ENCODE measurements at regions not wholly inside any gene's neighbourhood (a gene's known extent, or its start where the extent isn't known, plus 50 kb on each side); places are given as distances from the start of the nearest gene placed in this dataset.

GRCh38 chr10:4434516-4435071 lies 391.4 kb upstream of the AKR1E2 start:
- ChIA-PET POLR2A (no interaction called here), CTCF (no interaction called here)
- no peak for TF ChIP-seq CTCF (IDR thresholded peaks at IDR 0.05)
- no peak for ATAC-seq (ENCODE audit: low read depth)
- H3K27ac Mint-ChIP-seq = no peak overlapping the region
- intact Hi-C loops (cut with micrococcal nuclease) = no loop called here
- no peaks in the 10 kb centered on the region for H3K36me3 Mint-ChIP-seq (ENCODE audit: low read depth)
- no peak for DNase-seq
- no peak overlapping the region for H3K4me3 Mint-ChIP-seq
- H3K9me3 Mint-ChIP-seq = no peaks in the 10 kb centered on the region
- no peaks in the 10 kb centered on the region for H3K4me1 Mint-ChIP-seq
- no peaks in the 10 kb centered on the region for H3K27me3 Mint-ChIP-seq

- H3K27me3 Mint-ChIP-seq = no peaks in the 10 kb centered on the region
- DNase-seq (no peak), ATAC-seq (ENCODE audit: low read depth) (no peak)
- H3K4me1 Mint-ChIP-seq = no peaks in the 10 kb centered on the region
- H3K9me3 Mint-ChIP-seq = no peaks in the 10 kb centered on the region
- ChIA-PET CTCF (no interaction called here), POLR2A (no interaction called here)
- TF ChIP-seq CTCF (IDR thresholded peaks at IDR 0.05) = no peak
- no peak overlapping the region for H3K27ac Mint-ChIP-seq
- intact Hi-C loops (cut with micrococcal nuclease) = no loop called here
- H3K4me3 Mint-ChIP-seq = no peak overlapping the region
- no peaks in the 10 kb centered on the region for H3K36me3 Mint-ChIP-seq (ENCODE audit: low read depth)
Observed at GRCh38 chr10:4434105-4434504, 391.9 kb upstream of the AKR1E2 start.

- no peaks in the 10 kb centered on the region for H3K4me1 Mint-ChIP-seq
- CTCF ChIA-PET = no interaction called here
- no peak for ATAC-seq (ENCODE audit: low read depth)
- POLR2A ChIA-PET = no interaction called here
- no peaks in the 10 kb centered on the region for H3K9me3 Mint-ChIP-seq
- no peaks in the 10 kb centered on the region for H3K36me3 Mint-ChIP-seq (ENCODE audit: low read depth)
- no peak overlapping the region for H3K27ac Mint-ChIP-seq
- no peak overlapping the region for H3K4me3 Mint-ChIP-seq
- DNase-seq = no peak
- no peaks in the 10 kb centered on the region for H3K27me3 Mint-ChIP-seq
- no peak for TF ChIP-seq CTCF (IDR thresholded peaks at IDR 0.05)
- intact Hi-C loops (cut with micrococcal nuclease) = no loop called here
Observed at GRCh38 chr10:4431114-4431863, 394.7 kb upstream of the AKR1E2 start.

GRCh38 chr10:4429571-4429970 lies 396.4 kb upstream of the AKR1E2 start:
- ChIA-PET POLR2A (no interaction called here), CTCF (no interaction called here)
- ATAC-seq (ENCODE audit: low read depth) = no peak

GRCh38 chr10:4427532-4427931 lies 398.5 kb upstream of the AKR1E2 start:
- no peak for ATAC-seq (ENCODE audit: low read depth)
- ChIA-PET CTCF (no interaction called here), POLR2A (no interaction called here)
- no peaks in the 10 kb centered on the region for H3K36me3 Mint-ChIP-seq (ENCODE audit: low read depth)
- no peak overlapping the region for H3K4me3 Mint-ChIP-seq
- H3K27ac Mint-ChIP-seq = no peak overlapping the region
- intact Hi-C loops (cut with micrococcal nuclease) = no loop called here
- DNase-seq = no peak
- H3K4me1 Mint-ChIP-seq = no peaks in the 10 kb centered on the region
- TF ChIP-seq CTCF (IDR thresholded peaks at IDR 0.05) = no peak
- H3K27me3 Mint-ChIP-seq = no peaks in the 10 kb centered on the region
- H3K9me3 Mint-ChIP-seq = no peaks in the 10 kb centered on the region

More at GRCh38 chr10:4429571-4429970, 396.4 kb upstream of the AKR1E2 start:
- H3K9me3 Mint-ChIP-seq = no peaks in the 10 kb centered on the region
- intact Hi-C loops (cut with micrococcal nuclease) = no loop called here
- no peak overlapping the region for H3K4me3 Mint-ChIP-seq
- no peak for DNase-seq
- no peaks in the 10 kb centered on the region for H3K36me3 Mint-ChIP-seq (ENCODE audit: low read depth)
- TF ChIP-seq CTCF (IDR thresholded peaks at IDR 0.05) = no peak
- no peaks in the 10 kb centered on the region for H3K4me1 Mint-ChIP-seq
- H3K27ac Mint-ChIP-seq = no peak overlapping the region
- H3K27me3 Mint-ChIP-seq = no peaks in the 10 kb centered on the region
